Keratinocyte (primary cell): ENCODE measurements at regions not wholly inside any gene's neighbourhood (a gene's known extent, or its start where the extent isn't known, plus 50 kb on each side); places are given as distances from the start of the nearest gene placed in this dataset.

Source experiments
- DNase-seq: peaks from one replicate; pipeline ENCODE4 v3.0.0-alpha.2; 2011; ENCODE audit warnings: low read depth, missing footprints, low spot score
- FAIRE-seq: peaks from 2 replicates; lab custom pipeline; 2011; peaks lifted over from hg19 to GRCh38; lab: Jason Lieb, UNC
- H2AFZ ChIP-seq: 2 replicates; pipeline ENCODE4 v1.6.0; 2012; ENCODE audit warnings: low read length, control low read depth, inconsistent platforms; ENCODE audit not compliant: control insufficient read depth
- H3K27ac ChIP-seq: 2 replicates; pipeline ENCODE4 v1.5.1; 2011; ENCODE audit warnings: low read length; ENCODE audit not compliant: control insufficient read depth, insufficient read depth
- H3K27me3 ChIP-seq: 3 replicates; pipeline ENCODE4 v1.6.0; 2011; ENCODE audit warnings: low read length; ENCODE audit not compliant: control insufficient read depth, insufficient read depth; ENCODE audit errors: extremely low read depth
- H3K36me3 ChIP-seq, 2 experiments: 2 replicates in 1 of 2; 3 replicates in 1 of 2; pipeline ENCODE4 v1.5.1; 2011; ENCODE audit warnings: low read length in 2 of 2, mild to moderate bottlenecking in 1 of 2; ENCODE audit not compliant: control insufficient read depth in 2 of 2, insufficient read depth in 2 of 2; ENCODE audit errors: extremely low read depth in 1 of 2
- H3K4me1 ChIP-seq: 3 replicates; pipeline ENCODE4 v1.5.1; 2011; ENCODE audit warnings: low read length; ENCODE audit not compliant: control insufficient read depth, insufficient read depth; ENCODE audit errors: extremely low read depth
- H3K4me2 ChIP-seq: 3 replicates; pipeline ENCODE4 v1.6.0; 2011; ENCODE audit warnings: low read depth, low read length; ENCODE audit not compliant: control insufficient read depth, insufficient read depth; ENCODE audit errors: extremely low read depth
- H3K4me3 ChIP-seq, 3 experiments: fragments of 200-600 bp in 1 of 3; sonication (generic) in 1 of 3; 2 replicates in 2 of 3; 3 replicates in 1 of 3; pipeline ENCODE4 v1.5.1; 2011 to 2016; ENCODE audit warnings: low read length in 3 of 3, mild to moderate bottlenecking in 3 of 3, control low read depth in 2 of 3, inconsistent platforms in 1 of 3, low read depth in 1 of 3, mixed read lengths in 1 of 3, mixed run types in 1 of 3, moderate library complexity in 1 of 3; ENCODE audit not compliant: control insufficient read depth in 2 of 3, insufficient read depth in 2 of 3; ENCODE audit errors: extremely low read depth in 1 of 3
- H3K79me2 ChIP-seq: 2 replicates; pipeline ENCODE4 v1.6.0; 2012; ENCODE audit warnings: low read length; ENCODE audit not compliant: control insufficient read depth, insufficient read depth
- H3K9ac ChIP-seq: 3 replicates; pipeline ENCODE4 v1.6.0; 2011; ENCODE audit warnings: low read length; ENCODE audit not compliant: control insufficient read depth, insufficient read depth; ENCODE audit errors: extremely low read depth
- H3K9me1 ChIP-seq: 3 replicates; pipeline ENCODE4 v1.6.0; 2011; ENCODE audit warnings: low read length; ENCODE audit not compliant: control insufficient read depth, insufficient read depth; ENCODE audit errors: extremely low read depth
- H3K9me3 ChIP-seq: 2 replicates; pipeline ENCODE4 v1.5.1; 2012; ENCODE audit warnings: low read depth, low read length; ENCODE audit not compliant: control insufficient read depth
- H4K20me1 ChIP-seq: 3 replicates; pipeline ENCODE4 v1.6.0; 2011; ENCODE audit warnings: low read length; ENCODE audit not compliant: control insufficient read depth, insufficient read depth; ENCODE audit errors: extremely low read depth
- EZH2 ChIP-seq: IDR thresholded peaks from one replicate; pipeline ENCODE4 v1.6.1; 2012; ENCODE audit warnings: inconsistent platforms, mild to moderate bottlenecking, low read length, moderate library complexity
- dilution Hi-C: fragments of 300-500 bp; cut with MboI; formaldehyde crosslinking; loops from one replicate; pipeline ENCODE4 v1.7.0; 2020; ENCODE audit warnings: low sequenced_read_pairs; ENCODE audit not compliant: extremely low pct_ligation_motif_present
- TF ChIP-seq, protein P1 (sequence below), 3 experiments: IDR thresholded peaks in 1 of 3; conservative IDR thresholded peaks in 1 of 3; optimal IDR thresholded peaks in 1 of 3; 2 replicates in 2 of 3; 3 replicates in 1 of 3; pipeline versions ENCODE3 to v1.5.1; 2011; ENCODE audit warnings: low read length in 3 of 3, mild to moderate bottlenecking in 3 of 3, moderate library complexity in 2 of 3, control low read depth in 1 of 3, inconsistent platforms in 1 of 3; ENCODE audit not compliant: insufficient read depth in 2 of 3; ENCODE audit errors: extremely low read depth in 1 of 3

DNA sequence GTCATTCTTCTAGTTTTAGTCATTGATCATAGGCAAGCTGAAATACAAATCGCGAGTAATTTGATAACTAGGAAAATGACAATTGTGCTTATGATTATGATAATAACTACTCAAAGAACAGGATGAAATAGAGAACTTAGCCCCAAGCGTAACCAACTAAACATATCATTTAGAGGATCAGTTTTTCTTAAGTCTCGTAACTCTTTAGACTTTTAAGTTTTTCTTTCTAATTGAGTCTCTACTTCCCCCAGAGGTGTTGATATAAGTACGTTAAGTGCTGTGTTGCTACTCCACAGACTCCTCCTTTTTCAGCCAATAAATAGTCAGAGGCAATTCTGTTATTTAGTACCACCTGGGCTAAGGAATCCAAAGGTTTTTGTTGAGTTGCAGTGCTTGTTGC lies 96.3 kb downstream of the NHLRC3 start:
- DNase-seq (no peak), FAIRE-seq (no peak)
- no peaks in the 10 kb centered on the region for H3K9me3 ChIP-seq
- H3K27ac ChIP-seq, result no peak overlapping the region
- no peaks in the 10 kb centered on the region for H3K9me1 ChIP-seq
- H3K79me2 ChIP-seq, result no peaks in the 10 kb centered on the region
- no peaks in the 10 kb centered on the region for H3K36me3 ChIP-seq
- dilution Hi-C loops, result no loop called here
- H3K4me1 ChIP-seq, result no peaks in the 10 kb centered on the region
- no peaks in the 10 kb centered on the region for H4K20me1 ChIP-seq
- H3K9ac ChIP-seq, result no peak overlapping the region
- peaks cover 2% of the 10 kb centered on the region for H3K27me3 ChIP-seq
- H2AFZ ChIP-seq, result no peak overlapping the region
- TF ChIP-seq, protein P1, sequence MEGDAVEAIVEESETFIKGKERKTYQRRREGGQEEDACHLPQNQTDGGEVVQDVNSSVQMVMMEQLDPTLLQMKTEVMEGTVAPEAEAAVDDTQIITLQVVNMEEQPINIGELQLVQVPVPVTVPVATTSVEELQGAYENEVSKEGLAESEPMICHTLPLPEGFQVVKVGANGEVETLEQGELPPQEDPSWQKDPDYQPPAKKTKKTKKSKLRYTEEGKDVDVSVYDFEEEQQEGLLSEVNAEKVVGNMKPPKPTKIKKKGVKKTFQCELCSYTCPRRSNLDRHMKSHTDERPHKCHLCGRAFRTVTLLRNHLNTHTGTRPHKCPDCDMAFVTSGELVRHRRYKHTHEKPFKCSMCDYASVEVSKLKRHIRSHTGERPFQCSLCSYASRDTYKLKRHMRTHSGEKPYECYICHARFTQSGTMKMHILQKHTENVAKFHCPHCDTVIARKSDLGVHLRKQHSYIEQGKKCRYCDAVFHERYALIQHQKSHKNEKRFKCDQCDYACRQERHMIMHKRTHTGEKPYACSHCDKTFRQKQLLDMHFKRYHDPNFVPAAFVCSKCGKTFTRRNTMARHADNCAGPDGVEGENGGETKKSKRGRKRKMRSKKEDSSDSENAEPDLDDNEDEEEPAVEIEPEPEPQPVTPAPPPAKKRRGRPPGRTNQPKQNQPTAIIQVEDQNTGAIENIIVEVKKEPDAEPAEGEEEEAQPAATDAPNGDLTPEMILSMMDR (optimal IDR thresholded peaks at IDR 0.05 in 1 of 3, IDR thresholded peaks at IDR 0.05 in 1 of 3, conservative IDR thresholded peaks at IDR 0.05 in 1 of 3; ENCODE audit: extremely low read depth in 1 of 3, insufficient read depth in 2 of 3, low read length in 3 of 3), result no peak
- TF ChIP-seq EZH2, result no peak
- H3K4me3 ChIP-seq, result no peak overlapping the region
- no peak overlapping the region for H3K4me2 ChIP-seq

DNA sequence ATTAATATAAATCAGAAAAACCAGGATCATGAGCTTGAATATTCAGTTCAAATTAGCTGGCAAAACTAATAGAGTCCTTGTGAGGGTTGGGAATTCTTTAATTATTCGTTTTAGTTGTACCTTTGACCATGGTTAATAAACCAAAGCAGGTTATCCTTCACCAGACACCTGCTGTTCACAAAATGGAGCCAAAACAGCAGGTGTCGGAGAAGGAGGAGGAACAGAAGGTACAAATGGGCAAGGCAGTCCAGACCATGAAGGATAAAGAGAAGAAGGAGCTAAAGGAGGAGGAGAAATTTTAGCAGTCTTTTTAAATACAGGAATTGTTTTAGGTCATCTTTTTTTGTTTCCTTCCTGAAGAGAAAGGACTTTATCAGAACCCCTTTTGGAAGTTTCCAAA lies 106.1 kb downstream of the NHLRC3 start:
- no peaks in the 10 kb centered on the region for H3K9me3 ChIP-seq

More for the DNA sequence above, 106.1 kb downstream of the NHLRC3 start:
- Histone ChIP-seq H3K79me2 (no peaks in the 10 kb centered on the region), H3K27me3 (peaks cover 16% of the 10 kb centered on the region), H3K4me1 (peaks cover 9% of the 10 kb centered on the region), H3K36me3 (no peaks in the 10 kb centered on the region), H3K9me1 (no peaks in the 10 kb centered on the region), H3K27ac (no peak overlapping the region), H3K9ac (no peak overlapping the region), H3K4me3 (no peak overlapping the region), H3K4me2 (no peak overlapping the region), H4K20me1 (no peaks in the 10 kb centered on the region), H2AFZ (no peak overlapping the region)
- FAIRE-seq (no peak), DNase-seq (no peak)
- TF ChIP-seq, protein P1 (optimal IDR thresholded peaks at IDR 0.05 in 1 of 3, IDR thresholded peaks at IDR 0.05 in 1 of 3, conservative IDR thresholded peaks at IDR 0.05 in 1 of 3; ENCODE audit: extremely low read depth in 1 of 3, insufficient read depth in 2 of 3, low read length in 3 of 3), result no peak
- TF ChIP-seq EZH2, result no peak
- dilution Hi-C loops, result no loop called here
